H9 (cell line): ENCODE measurements at regions not wholly inside any gene's neighbourhood (a gene's known extent, or its start where the extent isn't known, plus 50 kb on each side); places are given as distances from the start of the nearest gene placed in this dataset.

Experiments used
- DNase-seq: peaks from one replicate; pipeline ENCODE4 v3.0.0-alpha.2; 2017
- H2AFZ ChIP-seq: one replicate; pipeline ENCODE4 v1.6.1; 2013; ENCODE audit warnings: mild to moderate bottlenecking, low read length, control low read depth, moderate library complexity
- H2AK5ac ChIP-seq: 2 replicates; pipeline ENCODE4 v1.6.1; 2013; ENCODE audit warnings: low read length, control low read depth, mixed read lengths; ENCODE audit not compliant: insufficient read length
- H2BK120ac ChIP-seq: one replicate; pipeline ENCODE4 v1.6.1; 2013; ENCODE audit warnings: low read depth, mild to moderate bottlenecking, low read length, control low read depth, inconsistent platforms; ENCODE audit not compliant: poor library complexity, severe bottlenecking
- H2BK12ac ChIP-seq: 2 replicates; pipeline ENCODE4 v1.6.1; 2013; ENCODE audit warnings: low read length, control low read depth, mixed read lengths, low read depth; ENCODE audit not compliant: insufficient read length
- H2BK15ac ChIP-seq: 2 replicates; pipeline ENCODE4 v1.6.1; 2013; ENCODE audit warnings: low read depth, low read length, control low read depth
- H2BK20ac ChIP-seq: one replicate; pipeline ENCODE4 v1.6.1; 2013; ENCODE audit warnings: low read depth, mild to moderate bottlenecking, low read length, control low read depth, inconsistent platforms; ENCODE audit not compliant: poor library complexity, severe bottlenecking
- H2BK5ac ChIP-seq: 2 replicates; pipeline ENCODE4 v1.6.1; 2013; ENCODE audit warnings: low read length, control low read depth, mixed read lengths; ENCODE audit not compliant: insufficient read length
- H3K14ac ChIP-seq: 2 replicates; pipeline ENCODE4 v1.6.1; 2013; ENCODE audit warnings: low read length, control low read depth; ENCODE audit not compliant: insufficient read depth
- H3K18ac ChIP-seq: 2 replicates; pipeline ENCODE4 v1.6.1; 2013; ENCODE audit warnings: low read depth, mild to moderate bottlenecking, mixed read lengths, low read length, control low read depth; ENCODE audit not compliant: insufficient read length
- H3K23ac ChIP-seq: 2 replicates; pipeline ENCODE4 v1.6.1; 2013; ENCODE audit warnings: low read length, control low read depth, mixed read lengths, low read depth; ENCODE audit not compliant: insufficient read length
- H3K23me2 ChIP-seq: 2 replicates; pipeline ENCODE4 v1.6.1; 2013; ENCODE audit warnings: low read depth, mild to moderate bottlenecking, mixed read lengths, low read length, control low read depth; ENCODE audit not compliant: insufficient read length, poor library complexity, severe bottlenecking
- H3K27ac ChIP-seq: 2 replicates; pipeline ENCODE4 v1.5.1; 2013; ENCODE audit warnings: low read length, control low read depth, mixed read lengths, low read depth; ENCODE audit not compliant: insufficient read length
- H3K27me3 ChIP-seq: 2 replicates; pipeline ENCODE4 v1.6.1; 2013; ENCODE audit warnings: low read length, control low read depth, inconsistent platforms; ENCODE audit not compliant: insufficient read depth
- H3K4ac ChIP-seq: 2 replicates; pipeline ENCODE4 v1.6.1; 2013; ENCODE audit warnings: low read depth, mild to moderate bottlenecking, control low read depth, inconsistent platforms, low read length, moderate library complexity
- H3K4me1 ChIP-seq: 2 replicates; pipeline ENCODE4 v1.6.1; 2013; ENCODE audit warnings: low read length, control low read depth, inconsistent platforms; ENCODE audit not compliant: insufficient read depth
- H3K4me2 ChIP-seq: 2 replicates; pipeline ENCODE4 v1.6.1; 2013; ENCODE audit warnings: low read length, control low read depth, mixed read lengths; ENCODE audit not compliant: insufficient read length, insufficient read depth
- H3K56ac ChIP-seq: 2 replicates; pipeline ENCODE4 v1.6.1; 2013; ENCODE audit warnings: low read depth, mild to moderate bottlenecking, mixed read lengths, low read length, control low read depth; ENCODE audit not compliant: insufficient read length
- H3K79me1 ChIP-seq: 2 replicates; pipeline ENCODE4 v1.6.1; 2013; ENCODE audit warnings: low read depth, mild to moderate bottlenecking, moderate library complexity, low read length, control low read depth, inconsistent platforms; ENCODE audit not compliant: insufficient read depth, poor library complexity, severe bottlenecking
- H3K79me2 ChIP-seq: 2 replicates; pipeline ENCODE4 v1.6.1; 2013; ENCODE audit warnings: low read length, control low read depth, inconsistent platforms; ENCODE audit not compliant: insufficient read depth
- H3K9ac ChIP-seq: 2 replicates; pipeline ENCODE4 v1.6.1; 2013; ENCODE audit warnings: low read length, control low read depth, mixed read lengths; ENCODE audit not compliant: insufficient read length; ENCODE audit errors: extremely low read depth
- H3K9me3 ChIP-seq: one replicate; pipeline ENCODE4 v1.6.1; 2013; ENCODE audit warnings: low read depth, low read length, inconsistent platforms; ENCODE audit not compliant: control insufficient read depth
- H3T11ph ChIP-seq: one replicate; pipeline ENCODE4 v1.6.1; 2013; ENCODE audit warnings: mild to moderate bottlenecking, low read length, control low read depth, inconsistent platforms
- H4K20me1 ChIP-seq: one replicate; pipeline ENCODE4 v1.6.1; 2013; ENCODE audit not compliant: control insufficient read depth, insufficient read length, insufficient read depth
- H4K5ac ChIP-seq: 2 replicates; pipeline ENCODE4 v1.6.1; 2013; ENCODE audit warnings: low read depth, mild to moderate bottlenecking, mixed read lengths, low read length, control low read depth; ENCODE audit not compliant: insufficient read length
- H4K8ac ChIP-seq: replicated peaks from 2 replicates; pipeline ENCODE4 v1.6.1; 2013; ENCODE audit warnings: low read length, control low read depth, mixed read lengths, low read depth; ENCODE audit not compliant: insufficient read length
- H4K91ac ChIP-seq: 2 replicates; pipeline ENCODE4 v1.6.1; 2013; ENCODE audit warnings: low read depth, mild to moderate bottlenecking, moderate library complexity, mixed read lengths, low read length, control low read depth; ENCODE audit not compliant: insufficient read length
- H3K27ac Mint-ChIP-seq, 3 experiments: 2 replicates in 2 of 3; 3 replicates in 1 of 3; pipeline ENCODE4 v1.8.0; 2020 to 2021; ENCODE audit warnings: mixed read lengths in 3 of 3, mild to moderate bottlenecking in 1 of 3, moderate library complexity in 1 of 3
- H3K27me3 Mint-ChIP-seq: 2 replicates; pipeline ENCODE4 v1.8.0; 2021; ENCODE audit warnings: low read depth, mild to moderate bottlenecking, moderate library complexity, mixed read lengths
- H3K36me3 Mint-ChIP-seq, 3 experiments: 2 replicates in 2 of 3; 3 replicates in 1 of 3; pipeline ENCODE4 v1.8.0; 2020 to 2021; ENCODE audit warnings: low read depth in 3 of 3, mixed read lengths in 3 of 3; ENCODE audit not compliant: insufficient read depth in 1 of 3
- H3K4me1 Mint-ChIP-seq, 2 experiments: 2 replicates each; pipeline ENCODE4 v1.8.0; 2020; ENCODE audit warnings: mixed read lengths in 2 of 2
- H3K4me3 Mint-ChIP-seq, 2 experiments: 2 replicates in 1 of 2; 3 replicates in 1 of 2; pipeline ENCODE4 v1.8.0; 2020 to 2021; ENCODE audit warnings: mild to moderate bottlenecking in 2 of 2, mixed read lengths in 2 of 2, moderate library complexity in 1 of 2
- H3K9me3 Mint-ChIP-seq, 2 experiments: 2 replicates in 1 of 2; 3 replicates in 1 of 2; pipeline ENCODE4 v1.8.0; 2020; ENCODE audit warnings: mild to moderate bottlenecking in 2 of 2, mixed read lengths in 2 of 2, moderate library complexity in 1 of 2
- CTCF ChIP-seq: fragments of 200-600 bp; sonication (generic); conservative IDR thresholded peaks from 3 replicates; pipeline ENCODE4 v1.8.0; 2021; ENCODE audit warnings: antibody characterized with exemption, mild to moderate bottlenecking
- WGBS: extraction: QIAGEN DNeasy Blood & Tissue Kit; methylation state at CpG from one replicate; pipeline ENCODE4 v1.1.7; 2013; ENCODE audit warnings: missing lambda C conversion rate, low lambda C conversion rate, mixed read lengths; ENCODE audit not compliant: insufficient read length; ENCODE audit errors: extremely low coverage; 5-methylcytosine and 5-hydroxymethylcytosine counted together

GRCh38 chr3:4047366-4047765, 248.1 kb downstream of the LRRN1 start:
- Histone ChIP-seq H4K20me1 (no peaks in the 10 kb centered on the region), H4K91ac (no peak overlapping the region), H3K9ac (no peak overlapping the region), H4K8ac (no peak overlapping the region), H3K4me2 (no peak overlapping the region), H2BK120ac (no peak overlapping the region), H2AK5ac (no peak overlapping the region), H3T11ph (no peak overlapping the region), H3K79me2 (no peaks in the 10 kb centered on the region), H3K27ac (no peak overlapping the region), H3K56ac (no peak overlapping the region), H3K27me3 (no peaks in the 10 kb centered on the region), H2BK5ac (no peak overlapping the region), H3K18ac (no peak overlapping the region), H3K23me2 (no peaks in the 10 kb centered on the region), H3K14ac (no peak overlapping the region), H4K5ac (no peak overlapping the region), H2BK12ac (no peak overlapping the region), H3K79me1 (no peaks in the 10 kb centered on the region), H2BK15ac (no peak overlapping the region), H3K9me3 (no peaks in the 10 kb centered on the region), H3K4me1 (no peaks in the 10 kb centered on the region), H2AFZ (no peak overlapping the region), H2BK20ac (no peak overlapping the region), H3K4ac (no peak overlapping the region), H3K23ac (no peak overlapping the region)
- no peaks in the 10 kb centered on the region for H3K27me3 Mint-ChIP-seq
- no CpG with 5 or more reads among the region's 1 CpG for WGBS
- DNase-seq, result no peak
- H3K4me1 Mint-ChIP-seq, result no peaks in the 10 kb centered on the region
- H3K27ac Mint-ChIP-seq, result no peak overlapping the region
- TF ChIP-seq CTCF, result no peak
- H3K36me3 Mint-ChIP-seq, result no peaks in the 10 kb centered on the region
- no peaks in the 10 kb centered on the region for H3K9me3 Mint-ChIP-seq
- no peak overlapping the region for H3K4me3 Mint-ChIP-seq
